ENCODE measurements at regions not wholly inside any gene's neighbourhood (a gene's known extent, or its start where the extent isn't known, plus 50 kb on each side); places are given as distances from the start of the nearest gene placed in this dataset.
"Not testable (repeated sequence)": the region's sequence is repeated elsewhere in the genome, so short reads cannot be mapped to it uniquely, and the experiment has no call there.

- no peak for FAIRE-seq
Observed at GRCh38 chr6:81623106-81623759, 129.2 kb downstream of the TENT5A start.

GRCh38 chr6:81621816-81622395 lies 130.6 kb downstream of the TENT5A start:
- FAIRE-seq, result no peak

DNA sequence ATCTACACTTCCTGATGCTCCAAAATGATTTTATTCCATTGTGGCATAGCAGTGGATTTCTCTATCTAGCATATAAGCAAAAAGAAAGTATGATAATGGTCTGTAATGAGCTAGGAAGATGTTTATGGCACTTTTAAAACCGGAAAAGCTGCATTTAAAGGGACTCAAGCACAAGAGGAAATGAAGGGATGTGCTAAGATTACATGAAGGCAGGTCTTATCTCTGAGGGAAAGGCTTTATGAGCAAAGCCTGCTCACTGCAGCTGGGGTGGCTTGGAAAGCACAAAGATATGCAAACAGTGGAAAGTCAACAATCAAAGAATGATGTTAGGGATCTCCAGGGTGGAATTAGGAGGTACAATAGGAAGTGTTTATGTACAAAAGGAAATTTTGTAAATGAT lies 138.2 kb downstream of the TENT5A start:
- no peak for FAIRE-seq

GRCh38 chr6:81613606-81614005 lies 138.9 kb downstream of the TENT5A start:
- no peak for FAIRE-seq

DNA sequence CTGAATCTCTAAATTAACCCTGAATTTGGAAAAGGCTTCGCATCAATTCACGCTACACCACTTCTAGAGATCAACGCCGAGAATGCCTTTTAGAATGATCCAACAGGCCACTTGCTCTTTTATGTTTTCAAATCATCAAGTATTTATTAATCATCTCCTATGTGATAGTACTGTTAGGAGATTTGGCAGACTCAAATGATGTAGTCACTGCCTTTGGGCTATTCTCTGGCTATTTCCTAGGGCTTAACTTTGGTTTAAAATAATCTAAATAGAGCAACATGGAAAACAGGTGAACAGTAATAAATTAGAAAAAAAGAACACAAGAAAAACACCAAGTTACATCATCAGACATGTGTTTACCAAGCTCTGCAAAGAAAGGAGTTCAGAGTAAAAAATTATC lies 140.3 kb downstream of the TENT5A start:
- FAIRE-seq, result no peak

- no peak for FAIRE-seq
Observed at GRCh38 chr6:81609736-81610135, 142.7 kb downstream of the TENT5A start.

DNA sequence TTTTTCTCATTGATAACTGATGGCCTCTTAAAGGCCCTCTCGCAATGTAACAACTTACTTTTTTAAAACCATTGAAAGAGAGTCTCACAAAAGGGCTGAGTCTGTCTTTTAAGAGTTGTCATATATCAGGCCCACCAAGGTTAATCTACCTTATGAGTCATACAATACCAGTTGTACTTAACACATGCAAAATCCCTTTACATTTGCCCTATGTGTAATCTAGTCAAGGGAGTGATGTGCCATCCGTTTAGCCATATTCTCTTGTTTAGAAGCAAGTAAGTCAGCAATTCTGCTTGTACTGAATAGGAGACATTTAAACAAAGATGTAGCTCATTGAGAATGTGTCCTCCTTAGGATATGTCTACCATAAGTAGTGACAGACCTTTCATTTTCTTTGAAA lies 143.7 kb downstream of the TENT5A start:
- FAIRE-seq, result no peak

DNA sequence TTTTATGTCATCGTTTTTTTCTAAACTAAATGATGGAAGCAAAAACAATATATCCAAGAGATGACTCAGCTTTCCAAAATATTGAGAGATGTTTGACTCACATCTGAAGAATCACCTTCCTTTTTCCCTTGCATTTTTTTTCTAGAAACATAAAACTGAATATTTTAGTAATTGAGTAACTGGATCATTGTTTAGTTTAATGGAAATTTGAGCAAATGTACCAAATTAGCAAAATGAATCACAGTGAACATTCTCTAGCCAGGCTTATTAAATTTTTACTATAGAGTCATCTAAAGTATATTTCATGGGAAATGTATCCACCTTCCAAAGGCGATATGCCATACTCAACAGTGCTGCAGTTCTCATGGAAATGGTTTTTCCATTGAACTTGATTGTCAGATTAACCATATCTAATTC lies 145.5 kb downstream of the TENT5A start:
- FAIRE-seq, result no peak

DNA sequence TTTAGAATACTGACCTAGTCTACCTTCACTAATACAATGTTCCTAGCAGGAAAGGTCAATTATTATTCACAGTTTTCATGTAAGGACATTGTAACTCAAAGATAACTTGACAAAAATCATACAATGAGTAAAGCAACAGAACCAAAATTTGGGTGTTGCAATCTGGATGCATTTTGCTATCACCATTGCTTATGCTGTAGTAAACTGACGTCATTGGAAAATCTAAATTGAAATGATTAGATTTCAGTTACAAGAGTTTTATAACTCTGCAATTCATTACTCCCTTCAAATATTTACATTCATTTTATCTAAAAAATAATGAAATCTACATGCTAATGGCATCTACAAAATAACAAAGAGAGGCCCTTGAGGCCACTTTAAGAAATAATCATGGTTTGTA lies 147.0 kb downstream of the TENT5A start:
- FAIRE-seq, result no peak

GRCh38 chr6:81601918-81602317 lies 150.6 kb downstream of the TENT5A start:
- no peak for FAIRE-seq

GRCh38 chr6:81600488-81600887 lies 152.0 kb downstream of the TENT5A start:
- FAIRE-seq, result not testable (repeated sequence)

DNA sequence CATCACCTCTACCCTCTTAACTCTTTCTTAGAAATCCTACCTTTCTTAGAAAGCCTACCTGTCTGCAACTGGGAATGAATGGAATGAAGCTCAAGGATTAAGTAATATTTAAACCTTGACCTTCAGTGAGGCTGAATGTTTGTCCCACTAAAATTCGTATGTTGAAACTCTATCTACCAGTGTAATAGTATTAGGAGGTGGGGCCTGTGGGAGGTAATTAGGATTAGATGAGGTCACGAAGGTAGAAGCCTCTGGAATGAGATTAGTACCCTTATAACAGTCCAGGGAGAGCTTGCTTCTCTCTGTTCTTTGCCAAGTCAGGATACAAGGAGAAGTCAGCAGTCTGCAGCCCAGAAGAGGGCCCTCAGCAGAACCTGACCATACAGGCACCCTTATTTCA lies 158.0 kb downstream of the TENT5A start:
- no peak for FAIRE-seq

DNA sequence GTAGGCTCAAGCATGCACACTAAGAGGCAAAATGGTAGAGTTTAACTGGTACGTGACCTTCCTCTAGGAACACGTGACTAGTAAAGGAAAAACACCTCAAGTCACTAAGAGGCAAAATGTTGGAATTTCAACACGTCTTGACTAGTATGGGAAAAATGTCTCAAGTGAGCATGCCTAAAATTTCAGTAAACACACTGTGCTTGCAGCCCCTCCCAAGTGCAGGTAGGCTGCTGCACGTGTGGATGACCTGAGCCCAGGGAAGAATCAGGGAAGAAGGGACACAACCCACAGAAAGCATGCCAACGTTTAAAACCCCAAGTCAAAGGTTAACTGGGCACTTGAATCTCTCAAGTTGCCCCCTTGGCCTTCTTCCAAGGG lies 162.2 kb downstream of the TENT5A start:
- no peak for FAIRE-seq

GRCh38 chr6:81589465-81590313 lies 162.8 kb downstream of the TENT5A start:
- FAIRE-seq, result no peak

DNA sequence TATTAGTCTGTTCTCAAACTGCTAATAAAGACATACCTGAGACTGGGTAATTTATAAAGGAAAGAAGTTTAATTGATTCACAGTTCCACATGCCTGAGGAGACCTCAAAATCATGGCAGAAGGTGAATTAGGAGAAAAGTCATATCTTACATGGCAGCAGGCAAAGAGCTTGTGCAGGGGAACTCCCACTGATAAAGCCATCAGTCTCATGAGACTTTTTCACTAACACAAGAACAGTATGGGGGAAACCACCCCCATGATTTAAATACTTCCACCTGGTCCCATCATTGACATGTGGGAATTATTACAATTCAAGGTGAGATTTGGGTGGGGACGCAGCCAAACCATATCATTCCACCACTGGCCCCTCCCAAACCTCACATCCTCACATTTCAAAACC lies 166.8 kb downstream of the TENT5A start:
- not testable (repeated sequence) for FAIRE-seq

DNA sequence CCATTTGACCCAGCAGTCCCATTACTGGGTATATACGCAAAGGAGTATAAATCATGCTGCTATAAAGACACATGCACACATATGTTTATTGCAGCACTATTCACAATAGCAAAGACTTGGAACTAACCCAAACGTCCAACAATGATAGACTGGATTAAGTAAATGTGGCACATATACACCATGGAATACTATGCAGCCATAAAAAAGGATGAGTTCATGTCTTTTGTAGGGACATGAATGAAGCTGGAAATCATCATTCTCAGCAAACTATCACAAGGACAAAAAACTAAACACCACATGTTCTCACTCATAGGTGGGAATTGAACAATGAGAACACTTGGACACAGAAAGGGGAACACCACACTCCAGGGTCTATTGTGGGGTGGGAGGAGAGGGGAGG lies 168.3 kb downstream of the TENT5A start:
- not testable (repeated sequence) for FAIRE-seq

GRCh38 chr6:81575442-81575841 lies 177.0 kb downstream of the TENT5A start:
- FAIRE-seq, result no peak

DNA sequence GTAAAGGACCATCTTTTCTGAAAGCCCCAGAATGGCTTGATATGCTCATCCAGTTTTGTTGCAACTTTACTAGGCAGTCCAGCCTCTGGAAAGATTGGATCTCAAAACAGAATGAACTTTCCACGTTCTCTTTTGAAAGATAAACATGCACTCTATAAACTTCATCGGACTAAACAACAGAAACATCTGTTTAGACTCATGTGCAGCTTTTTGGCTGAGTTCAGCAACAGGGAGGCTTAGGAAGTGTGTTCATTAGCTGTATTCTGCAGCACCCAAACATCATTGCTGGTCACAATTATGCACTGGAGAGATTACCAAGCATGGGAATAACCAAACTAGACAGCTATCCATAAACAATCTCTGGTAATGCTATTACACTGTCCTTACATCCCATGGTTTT lies 180.5 kb downstream of the TENT5A start:
- no peak for FAIRE-seq

DNA sequence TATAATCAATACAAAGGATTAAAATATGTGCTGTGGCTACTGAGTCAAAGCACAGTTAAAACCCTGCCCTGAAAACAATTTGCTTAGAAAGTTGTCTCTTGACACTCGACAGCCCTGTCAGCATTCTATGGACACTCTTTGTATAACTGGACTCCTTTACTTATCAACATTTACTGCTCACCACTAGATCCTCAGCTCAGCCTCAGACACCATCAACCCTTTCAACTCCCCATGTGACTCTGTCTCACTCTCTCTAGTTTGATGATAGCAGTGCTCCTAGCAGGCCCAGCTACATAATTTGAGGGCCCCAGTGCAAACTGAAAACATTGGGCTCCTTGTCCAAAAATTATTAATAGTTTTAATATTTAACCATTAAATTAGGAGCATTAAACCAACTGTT lies 181.8 kb downstream of the TENT5A start:
- no peak for FAIRE-seq

DNA sequence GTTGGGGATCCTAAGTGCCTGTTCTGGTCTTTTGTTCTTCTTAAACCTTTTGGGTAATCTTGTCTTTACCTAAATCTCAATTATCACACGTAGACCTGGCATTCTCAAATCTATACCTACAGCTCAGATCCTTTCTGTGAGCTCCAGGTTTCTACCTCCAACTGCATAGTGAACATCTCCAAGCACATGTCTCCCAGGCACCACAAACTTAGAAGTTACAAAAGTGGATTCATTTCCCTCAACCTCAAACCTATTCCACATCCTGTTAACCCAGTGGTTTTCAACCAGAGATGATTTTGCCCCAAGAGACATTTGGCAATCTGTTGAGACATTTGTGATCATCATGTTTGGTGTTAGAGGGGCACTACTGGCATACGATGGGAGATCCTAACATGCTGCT lies 183.5 kb downstream of the TENT5A start:
- FAIRE-seq, result no peak

DNA sequence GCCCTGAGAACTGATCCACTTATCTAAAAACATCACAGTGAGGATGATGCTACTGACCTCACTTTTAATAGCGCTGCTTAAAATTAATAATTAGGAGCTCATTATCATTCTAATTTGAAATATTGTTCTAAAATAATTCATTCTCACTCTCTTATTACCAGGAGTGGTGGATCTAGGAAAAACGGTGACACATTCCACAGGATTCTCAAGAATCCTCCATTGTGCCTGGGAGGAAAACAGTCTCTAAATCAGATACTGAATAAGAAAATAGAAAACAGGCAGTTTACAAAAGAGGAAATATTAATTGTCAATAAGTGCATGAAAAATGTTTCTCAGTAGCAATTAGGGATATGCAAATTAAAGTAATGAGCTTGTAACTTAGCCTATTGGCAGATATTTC lies 187.4 kb downstream of the TENT5A start:
- FAIRE-seq, result no peak

DNA sequence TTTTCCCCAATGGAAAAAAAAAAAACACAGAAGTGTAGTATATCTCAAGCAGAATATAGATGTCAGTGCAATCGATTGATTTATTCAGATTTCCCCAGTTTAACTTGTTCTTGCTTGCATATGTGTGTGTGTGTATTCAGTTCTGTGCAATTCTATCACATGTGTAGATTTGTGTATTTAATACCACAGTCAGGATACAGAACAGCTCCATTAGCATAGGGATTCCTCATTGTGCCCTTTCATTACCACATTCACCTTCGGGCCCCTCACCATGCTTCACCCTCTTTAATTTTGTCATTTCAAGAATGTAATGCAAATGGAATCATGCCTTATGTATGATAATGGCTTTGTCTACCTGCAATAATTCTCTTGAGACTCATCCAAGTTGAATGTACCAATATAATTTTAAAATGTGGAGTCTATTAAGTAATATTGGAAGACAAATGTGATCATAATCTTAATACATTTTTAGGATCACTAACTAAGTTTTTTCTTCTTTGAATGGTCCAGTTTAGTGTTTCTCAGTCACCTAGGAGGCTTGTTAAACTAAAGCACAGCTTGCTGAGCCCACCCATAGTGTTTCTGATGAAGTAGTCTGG lies 187.9 kb downstream of the TENT5A start:
- FAIRE-seq, result no peak

GRCh38 chr6:81562169-81562568 lies 190.3 kb downstream of the TENT5A start:
- FAIRE-seq, result no peak

DNA sequence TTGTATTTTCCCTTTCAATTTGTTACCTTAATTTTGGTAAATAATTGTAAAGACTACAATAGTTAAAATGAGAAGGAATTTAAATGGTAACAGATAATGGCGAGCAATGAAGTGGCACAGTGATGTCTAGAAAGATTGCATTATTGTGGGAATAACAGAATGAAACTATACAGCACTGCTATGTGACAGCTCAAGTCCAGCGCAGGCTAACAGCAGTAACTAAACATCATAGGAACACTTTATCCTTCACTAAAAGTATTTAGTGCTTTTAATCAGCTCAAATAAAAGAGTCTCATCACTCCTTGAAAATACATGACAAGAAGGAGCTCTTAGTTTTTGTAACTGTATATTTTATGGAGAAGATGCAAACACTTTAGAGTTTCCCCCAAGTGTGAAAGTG lies 190.8 kb downstream of the TENT5A start:
- FAIRE-seq, result no peak
